ENCODE measurements at regions not wholly inside any gene's neighbourhood (a gene's known extent, or its start where the extent isn't known, plus 50 kb on each side); places are given as distances from the start of the nearest gene placed in this dataset.

GRCh38 chr9:80883826-80884579, 805.3 kb downstream of the TLE1 start:
- intact Hi-C loops (cut with micrococcal nuclease): no loop called here
- ChIA-PET POLR2A (no interaction called here), CTCF (no interaction called here)
- Mint-ChIP-seq H3K9me3 (no peaks in the 10 kb centered on the region), H3K4me1 (no peaks in the 10 kb centered on the region), H3K27ac (no peak overlapping the region), H3K4me3 (no peak overlapping the region), H3K36me3 (ENCODE audit: low read depth) (no peaks in the 10 kb centered on the region), H3K27me3 (no peaks in the 10 kb centered on the region)
- no peak for DNase-seq
- TF ChIP-seq CTCF (IDR thresholded peaks at IDR 0.05): no peak
- ATAC-seq (ENCODE audit: low read depth): no peak

- no peak for ATAC-seq (ENCODE audit: low read depth)
- Mint-ChIP-seq H3K9me3 (no peaks in the 10 kb centered on the region), H3K4me1 (no peaks in the 10 kb centered on the region), H3K27ac (no peak overlapping the region), H3K36me3 (ENCODE audit: low read depth) (no peaks in the 10 kb centered on the region), H3K4me3 (no peak overlapping the region), H3K27me3 (no peaks in the 10 kb centered on the region)
- no peak for DNase-seq
- POLR2A ChIA-PET: no interaction called here
- no peak for TF ChIP-seq CTCF (IDR thresholded peaks at IDR 0.05)
- intact Hi-C loops (cut with micrococcal nuclease): no loop called here
- CTCF ChIA-PET: no interaction called here
Observed at GRCh38 chr9:80883426-80883825, 805.9 kb downstream of the TLE1 start.

GRCh38 chr9:80881940-80882339, 807.4 kb downstream of the TLE1 start:
- H3K27me3 Mint-ChIP-seq: no peaks in the 10 kb centered on the region
- ATAC-seq (ENCODE audit: low read depth) (no peak), DNase-seq (no peak)
- H3K27ac Mint-ChIP-seq: no peak overlapping the region
- no peak overlapping the region for H3K4me3 Mint-ChIP-seq
- CTCF ChIA-PET: no interaction called here
- H3K9me3 Mint-ChIP-seq: no peaks in the 10 kb centered on the region
- intact Hi-C loops (cut with micrococcal nuclease): no loop called here
- H3K36me3 Mint-ChIP-seq (ENCODE audit: low read depth): no peaks in the 10 kb centered on the region
- H3K4me1 Mint-ChIP-seq: no peaks in the 10 kb centered on the region
- POLR2A ChIA-PET: no interaction called here
- TF ChIP-seq CTCF (IDR thresholded peaks at IDR 0.05): no peak

DNA sequence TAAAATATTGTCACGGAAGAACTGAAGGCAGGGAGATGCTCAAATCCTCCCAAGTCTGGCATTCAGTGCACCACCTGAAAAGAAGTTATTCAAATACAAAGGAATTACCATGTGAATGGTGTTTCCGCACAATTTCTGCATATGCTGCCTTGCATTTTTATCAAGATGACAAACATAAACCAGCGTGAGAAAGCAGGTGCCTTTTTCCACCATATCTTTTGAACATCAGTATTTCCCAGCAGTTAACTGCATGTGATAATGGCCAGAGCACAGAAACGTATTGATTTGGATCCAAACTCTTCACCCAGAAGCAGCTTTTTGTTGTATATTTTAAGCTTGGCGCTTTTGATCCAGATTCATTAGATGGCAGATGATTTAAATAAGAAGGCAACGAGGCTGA, 808.0 kb downstream of the TLE1 start:
- H3K27ac Mint-ChIP-seq: no peak overlapping the region
- TF ChIP-seq CTCF (IDR thresholded peaks at IDR 0.05): no peak
- no peaks in the 10 kb centered on the region for H3K36me3 Mint-ChIP-seq (ENCODE audit: low read depth)
- H3K27me3 Mint-ChIP-seq: no peaks in the 10 kb centered on the region
- no peak overlapping the region for H3K4me3 Mint-ChIP-seq
- ChIA-PET POLR2A (no interaction called here), CTCF (no interaction called here)
- H3K4me1 Mint-ChIP-seq: no peaks in the 10 kb centered on the region
- intact Hi-C loops (cut with micrococcal nuclease): no loop called here
- peaks cover 3% of the 10 kb centered on the region for H3K9me3 Mint-ChIP-seq
- ATAC-seq (ENCODE audit: low read depth) (no peak), DNase-seq (no peak)

- Mint-ChIP-seq H3K27ac (no peak overlapping the region), H3K9me3 (peaks cover 3% of the 10 kb centered on the region), H3K4me1 (no peaks in the 10 kb centered on the region), H3K4me3 (no peak overlapping the region), H3K27me3 (no peaks in the 10 kb centered on the region), H3K36me3 (ENCODE audit: low read depth) (no peaks in the 10 kb centered on the region)
- DNase-seq (no peak), ATAC-seq (ENCODE audit: low read depth) (no peak)
- ChIA-PET CTCF (no interaction called here), POLR2A (no interaction called here)
- no peak for TF ChIP-seq CTCF (IDR thresholded peaks at IDR 0.05)
- intact Hi-C loops (cut with micrococcal nuclease): no loop called here
Observed at GRCh38 chr9:80878556-80878955, 810.8 kb downstream of the TLE1 start.

Measured in activated B cell treated with CpG ODN at 0.5 μM for 24 hours (primary cell).